AG09309 (cell line): ENCODE measurements at regions not wholly inside any gene's neighbourhood (a gene's known extent, or its start where the extent isn't known, plus 50 kb on each side); places are given as distances from the start of the nearest gene placed in this dataset.

Experiments
- DNase-seq: peaks from one replicate; pipeline ENCODE4 v3.0.0-alpha.2; 2010; ENCODE audit warnings: low read depth
- H3K4me3 ChIP-seq: 2 replicates; pipeline ENCODE4 v1.5.1; 2011; ENCODE audit warnings: mild to moderate bottlenecking, low read depth, low read length, moderate library complexity; ENCODE audit not compliant: control insufficient read depth
- CTCF ChIP-seq: IDR thresholded peaks from 2 replicates; pipeline ENCODE4 v1.5.1; 2011; ENCODE audit warnings: mild to moderate bottlenecking, low read depth, low read length, inconsistent platforms; ENCODE audit not compliant: insufficient read depth, control insufficient read depth; ENCODE audit errors: missing control alignments

DNA sequence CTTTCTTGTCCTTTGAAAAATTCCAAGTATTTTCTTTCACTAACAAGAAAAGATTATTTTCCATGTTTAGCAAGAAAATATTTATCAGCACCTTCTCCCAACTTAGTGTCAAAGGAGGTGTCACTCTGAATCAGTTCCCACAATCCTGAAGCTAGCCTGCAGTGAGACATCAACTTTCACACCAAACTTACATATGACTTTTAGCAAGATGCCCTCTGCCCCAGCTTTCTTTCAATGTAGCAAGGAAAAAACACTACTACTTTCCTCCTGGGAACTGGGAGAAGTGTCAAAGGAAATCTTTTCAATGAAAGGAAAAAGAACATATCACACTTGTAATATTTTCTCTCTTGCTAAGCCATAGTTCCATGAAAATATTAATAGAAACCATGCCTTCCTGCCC lies 50.9 kb upstream of the PALMD start:
- no peak for TF ChIP-seq CTCF
- DNase-seq: no peak
- H3K4me3 ChIP-seq: no peak overlapping the region

DNA sequence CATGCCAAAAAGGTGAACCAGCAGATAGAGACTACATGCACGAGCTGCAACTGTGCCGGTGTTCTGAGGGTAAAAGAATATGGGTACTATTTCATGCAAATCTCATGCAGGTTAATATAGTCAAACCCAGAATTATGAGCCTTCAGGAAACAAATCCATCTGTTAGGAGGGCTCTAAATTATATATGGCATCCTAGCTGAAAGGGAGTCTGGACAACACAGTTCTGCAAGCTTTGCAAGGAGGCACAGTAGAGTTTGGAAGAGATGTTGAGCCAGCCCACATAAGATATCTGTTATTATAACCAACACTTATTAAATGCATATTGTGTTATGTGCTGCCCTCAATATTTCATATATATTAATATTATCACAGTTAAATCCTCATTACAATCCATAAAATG lies 50.5 kb upstream of the PALMD start:
- no peak overlapping the region for H3K4me3 ChIP-seq
- DNase-seq: no peak
- no peak for TF ChIP-seq CTCF
